ENCODE measurements at regions not wholly inside any gene's neighbourhood (a gene's known extent, or its start where the extent isn't known, plus 50 kb on each side); places are given as distances from the start of the nearest gene placed in this dataset.
"Not testable (repeated sequence)": the region's sequence is repeated elsewhere in the genome, so short reads cannot be mapped to it uniquely, and the experiment has no call there.

- no peak overlapping the region for H3K27ac ChIP-seq (ENCODE audit: low read depth, low read length, severe bottlenecking)
- H3K4me1 ChIP-seq (ENCODE audit: control insufficient read depth, insufficient read depth, low read length, poor library complexity, severe bottlenecking), result peaks cover 3% of the 10 kb centered on the region
- 84 to 95% methylated on average over 5 of the region's 5 CpGs for WGBS, 2 experiments (ENCODE audit: insufficient coverage in 2 of 2)
- H3K9me3 ChIP-seq (ENCODE audit: control insufficient read depth, low read length), result peaks cover 6% of the 10 kb centered on the region
- no peak overlapping the region for H3K4me3 ChIP-seq (ENCODE audit: extremely low read depth, insufficient read depth, low read length, poor library complexity, severe bottlenecking)
- H3K36me3 ChIP-seq (ENCODE audit: control insufficient read depth, insufficient read depth, low read length), result no peaks in the 10 kb centered on the region
Measured at GRCh38 chr10:52950578-52950977, 178.0 kb upstream of the MBL2 start.

- Histone ChIP-seq H3K9me3 (ENCODE audit: control insufficient read depth, low read length) (peaks cover 6% of the 10 kb centered on the region), H3K4me3 (ENCODE audit: extremely low read depth, insufficient read depth, low read length, poor library complexity, severe bottlenecking) (no peak overlapping the region), H3K27ac (ENCODE audit: low read depth, low read length, severe bottlenecking) (no peak overlapping the region), H3K36me3 (ENCODE audit: control insufficient read depth, insufficient read depth, low read length) (no peaks in the 10 kb centered on the region), H3K4me1 (ENCODE audit: control insufficient read depth, insufficient read depth, low read length, poor library complexity, severe bottlenecking) (peaks cover 3% of the 10 kb centered on the region)
- 35 to 53% methylated on average over 7 to 8 of the region's 13 CpGs for WGBS, 2 experiments (ENCODE audit: insufficient coverage in 2 of 2)
Measured at GRCh38 chr10:52949899-52950298, 177.3 kb upstream of the MBL2 start.

- Histone ChIP-seq H3K9me3 (ENCODE audit: control insufficient read depth, low read length) (peaks cover 6% of the 10 kb centered on the region), H3K4me3 (ENCODE audit: extremely low read depth, insufficient read depth, low read length, poor library complexity, severe bottlenecking) (no peak overlapping the region), H3K36me3 (ENCODE audit: control insufficient read depth, insufficient read depth, low read length) (no peaks in the 10 kb centered on the region), H3K27ac (ENCODE audit: low read depth, low read length, severe bottlenecking) (no peak overlapping the region), H3K4me1 (ENCODE audit: control insufficient read depth, insufficient read depth, low read length, poor library complexity, severe bottlenecking) (no peaks in the 10 kb centered on the region)
- 93 to 96% methylated on average over 3 to 5 of the region's 5 CpGs for WGBS, 2 experiments (ENCODE audit: insufficient coverage in 2 of 2)
Measured at GRCh38 chr10:52946486-52946885, 173.9 kb upstream of the MBL2 start.

- H3K4me3 ChIP-seq (ENCODE audit: extremely low read depth, insufficient read depth, low read length, poor library complexity, severe bottlenecking); H3K27ac ChIP-seq (ENCODE audit: low read depth, low read length, severe bottlenecking); H3K4me1 ChIP-seq (ENCODE audit: control insufficient read depth, insufficient read depth, low read length, poor library complexity, severe bottlenecking); H3K36me3 ChIP-seq (ENCODE audit: control insufficient read depth, insufficient read depth, low read length); H3K9me3 ChIP-seq (ENCODE audit: control insufficient read depth, low read length): not testable (repeated sequence)
- 86 to 94% methylated on average over 4 of the region's 4 CpGs for WGBS, 2 experiments (ENCODE audit: insufficient coverage in 2 of 2)
Measured at GRCh38 chr10:52945521-52945920, 172.9 kb upstream of the MBL2 start.

- Histone ChIP-seq H3K9me3 (ENCODE audit: control insufficient read depth, low read length) (no peaks in the 10 kb centered on the region), H3K4me1 (ENCODE audit: control insufficient read depth, insufficient read depth, low read length, poor library complexity, severe bottlenecking) (no peaks in the 10 kb centered on the region), H3K4me3 (ENCODE audit: extremely low read depth, insufficient read depth, low read length, poor library complexity, severe bottlenecking) (no peak overlapping the region), H3K36me3 (ENCODE audit: control insufficient read depth, insufficient read depth, low read length) (no peaks in the 10 kb centered on the region), H3K27ac (ENCODE audit: low read depth, low read length, severe bottlenecking) (no peak overlapping the region)
- 93 to 97% methylated on average over 7 to 8 of the region's 12 CpGs for WGBS, 2 experiments (ENCODE audit: insufficient coverage in 2 of 2)
Measured at GRCh38 chr10:52940921-52941320, 168.3 kb upstream of the MBL2 start.

GRCh38 chr10:52939894-52940293 is 167.3 kb upstream of the MBL2 start:
- Histone ChIP-seq H3K4me1 (ENCODE audit: control insufficient read depth, insufficient read depth, low read length, poor library complexity, severe bottlenecking) (no peaks in the 10 kb centered on the region), H3K4me3 (ENCODE audit: extremely low read depth, insufficient read depth, low read length, poor library complexity, severe bottlenecking) (no peak overlapping the region), H3K36me3 (ENCODE audit: control insufficient read depth, insufficient read depth, low read length) (no peaks in the 10 kb centered on the region), H3K27ac (ENCODE audit: low read depth, low read length, severe bottlenecking) (no peak overlapping the region), H3K9me3 (ENCODE audit: control insufficient read depth, low read length) (no peaks in the 10 kb centered on the region)
- WGBS, 2 experiments (ENCODE audit: insufficient coverage in 2 of 2), result 91 to 96% methylated on average over 9 to 11 of the region's 12 CpGs

- H3K4me1 ChIP-seq (ENCODE audit: control insufficient read depth, insufficient read depth, low read length, poor library complexity, severe bottlenecking), result no peaks in the 10 kb centered on the region
- no peaks in the 10 kb centered on the region for H3K9me3 ChIP-seq (ENCODE audit: control insufficient read depth, low read length)
- H3K27ac ChIP-seq (ENCODE audit: low read depth, low read length, severe bottlenecking), result no peak overlapping the region
- H3K36me3 ChIP-seq (ENCODE audit: control insufficient read depth, insufficient read depth, low read length), result no peaks in the 10 kb centered on the region
- no CpG with 5 or more reads among the region's 1 CpG for WGBS, 2 experiments (ENCODE audit: insufficient coverage in 2 of 2)
- H3K4me3 ChIP-seq (ENCODE audit: extremely low read depth, insufficient read depth, low read length, poor library complexity, severe bottlenecking), result no peak overlapping the region
Measured at GRCh38 chr10:52933748-52934147, 161.2 kb upstream of the MBL2 start.

GRCh38 chr10:52927678-52928077 is 155.1 kb upstream of the MBL2 start:
- Histone ChIP-seq H3K4me1 (ENCODE audit: control insufficient read depth, insufficient read depth, low read length, poor library complexity, severe bottlenecking) (no peaks in the 10 kb centered on the region), H3K27ac (ENCODE audit: low read depth, low read length, severe bottlenecking) (no peak overlapping the region), H3K4me3 (ENCODE audit: extremely low read depth, insufficient read depth, low read length, poor library complexity, severe bottlenecking) (no peak overlapping the region), H3K9me3 (ENCODE audit: control insufficient read depth, low read length) (no peaks in the 10 kb centered on the region), H3K36me3 (ENCODE audit: control insufficient read depth, insufficient read depth, low read length) (no peaks in the 10 kb centered on the region)
- 98 to 100% methylated on average over 3 to 4 of the region's 6 CpGs for WGBS, 2 experiments (ENCODE audit: insufficient coverage in 2 of 2)

- H3K9me3 ChIP-seq (ENCODE audit: control insufficient read depth, low read length), result no peaks in the 10 kb centered on the region
- H3K36me3 ChIP-seq (ENCODE audit: control insufficient read depth, insufficient read depth, low read length), result no peaks in the 10 kb centered on the region
- WGBS, 2 experiments (ENCODE audit: insufficient coverage in 2 of 2), result 16 to 33% methylated on average over 1 to 2 of the region's 5 CpGs
- no peak overlapping the region for H3K27ac ChIP-seq (ENCODE audit: low read depth, low read length, severe bottlenecking)
- H3K4me3 ChIP-seq (ENCODE audit: extremely low read depth, insufficient read depth, low read length, poor library complexity, severe bottlenecking), result no peak overlapping the region
- no peaks in the 10 kb centered on the region for H3K4me1 ChIP-seq (ENCODE audit: control insufficient read depth, insufficient read depth, low read length, poor library complexity, severe bottlenecking)
Measured at GRCh38 chr10:52923520-52923919, 150.9 kb upstream of the MBL2 start.

GRCh38 chr10:52918714-52919305 is 146.2 kb upstream of the MBL2 start:
- H3K4me1 ChIP-seq (ENCODE audit: control insufficient read depth, insufficient read depth, low read length, poor library complexity, severe bottlenecking), result no peaks in the 10 kb centered on the region

GRCh38 chr10:52915391-52915790 is 142.8 kb upstream of the MBL2 start:
- WGBS, 2 experiments (ENCODE audit: insufficient coverage in 2 of 2), result no CpG with 5 or more reads among the region's 1 CpG

More at GRCh38 chr10:52918714-52919305, 146.2 kb upstream of the MBL2 start:
- no peak overlapping the region for H3K27ac ChIP-seq (ENCODE audit: low read depth, low read length, severe bottlenecking)
- H3K4me3 ChIP-seq (ENCODE audit: extremely low read depth, insufficient read depth, low read length, poor library complexity, severe bottlenecking), result no peak overlapping the region
- H3K9me3 ChIP-seq (ENCODE audit: control insufficient read depth, low read length), result no peaks in the 10 kb centered on the region
- H3K36me3 ChIP-seq (ENCODE audit: control insufficient read depth, insufficient read depth, low read length), result no peaks in the 10 kb centered on the region

More at GRCh38 chr10:52915391-52915790, 142.8 kb upstream of the MBL2 start:
- Histone ChIP-seq H3K36me3 (ENCODE audit: control insufficient read depth, insufficient read depth, low read length) (no peaks in the 10 kb centered on the region), H3K4me1 (ENCODE audit: control insufficient read depth, insufficient read depth, low read length, poor library complexity, severe bottlenecking) (no peaks in the 10 kb centered on the region), H3K4me3 (ENCODE audit: extremely low read depth, insufficient read depth, low read length, poor library complexity, severe bottlenecking) (no peak overlapping the region), H3K9me3 (ENCODE audit: control insufficient read depth, low read length) (no peaks in the 10 kb centered on the region), H3K27ac (ENCODE audit: low read depth, low read length, severe bottlenecking) (no peak overlapping the region)
